ENCODE measurements at regions not wholly inside any gene's neighbourhood (a gene's known extent, or its start where the extent isn't known, plus 50 kb on each side); places are given as distances from the start of the nearest gene placed in this dataset.

DNA sequence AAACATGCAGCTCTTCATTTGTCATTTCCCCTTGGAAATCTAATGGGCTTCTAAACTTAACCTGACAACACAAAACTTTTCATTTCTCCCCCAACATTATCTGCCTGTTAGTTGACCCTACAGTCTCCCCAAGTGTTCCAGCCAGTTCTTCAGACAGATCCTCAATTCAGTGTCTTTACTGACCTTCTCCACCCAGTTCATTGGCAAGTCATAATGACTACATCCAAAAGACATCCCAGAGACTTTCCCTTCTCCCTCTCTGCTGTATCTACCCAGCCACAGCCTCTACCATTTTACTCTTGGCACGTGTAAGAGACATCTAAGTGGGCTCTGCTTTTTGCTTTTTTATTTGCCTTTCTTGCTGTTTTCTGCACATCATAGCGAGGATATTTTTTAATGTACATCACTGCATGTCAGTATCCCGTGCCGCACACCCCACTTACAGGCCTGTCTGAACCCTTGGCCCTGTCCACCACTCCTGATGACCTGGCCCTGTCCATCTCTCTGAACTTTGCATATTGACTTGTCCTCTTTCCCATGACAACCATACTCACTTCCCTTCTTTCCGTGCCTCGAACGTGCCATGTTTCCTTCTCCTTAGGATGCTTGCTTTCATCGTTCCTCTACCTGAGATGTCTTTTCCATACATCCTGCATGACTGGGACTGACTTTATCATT, 391.9 kb downstream of the IRS2 start:
- DNase-seq (ENCODE audit: low spot score), result no peak
- H3K27ac ChIP-seq, result no peak overlapping the region
- no peak overlapping the region for H3K4me3 ChIP-seq
- TF ChIP-seq, protein P1, sequence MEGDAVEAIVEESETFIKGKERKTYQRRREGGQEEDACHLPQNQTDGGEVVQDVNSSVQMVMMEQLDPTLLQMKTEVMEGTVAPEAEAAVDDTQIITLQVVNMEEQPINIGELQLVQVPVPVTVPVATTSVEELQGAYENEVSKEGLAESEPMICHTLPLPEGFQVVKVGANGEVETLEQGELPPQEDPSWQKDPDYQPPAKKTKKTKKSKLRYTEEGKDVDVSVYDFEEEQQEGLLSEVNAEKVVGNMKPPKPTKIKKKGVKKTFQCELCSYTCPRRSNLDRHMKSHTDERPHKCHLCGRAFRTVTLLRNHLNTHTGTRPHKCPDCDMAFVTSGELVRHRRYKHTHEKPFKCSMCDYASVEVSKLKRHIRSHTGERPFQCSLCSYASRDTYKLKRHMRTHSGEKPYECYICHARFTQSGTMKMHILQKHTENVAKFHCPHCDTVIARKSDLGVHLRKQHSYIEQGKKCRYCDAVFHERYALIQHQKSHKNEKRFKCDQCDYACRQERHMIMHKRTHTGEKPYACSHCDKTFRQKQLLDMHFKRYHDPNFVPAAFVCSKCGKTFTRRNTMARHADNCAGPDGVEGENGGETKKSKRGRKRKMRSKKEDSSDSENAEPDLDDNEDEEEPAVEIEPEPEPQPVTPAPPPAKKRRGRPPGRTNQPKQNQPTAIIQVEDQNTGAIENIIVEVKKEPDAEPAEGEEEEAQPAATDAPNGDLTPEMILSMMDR (IDR thresholded peaks at IDR 0.05), result no peak

GRCh38 chr13:109393045-109393444, 393.3 kb downstream of the IRS2 start:
- Histone ChIP-seq H3K27ac (no peak overlapping the region), H3K4me3 (no peak overlapping the region)
- no peak for DNase-seq (ENCODE audit: low spot score)
- TF ChIP-seq, protein P1 (IDR thresholded peaks at IDR 0.05), result no peak

DNA sequence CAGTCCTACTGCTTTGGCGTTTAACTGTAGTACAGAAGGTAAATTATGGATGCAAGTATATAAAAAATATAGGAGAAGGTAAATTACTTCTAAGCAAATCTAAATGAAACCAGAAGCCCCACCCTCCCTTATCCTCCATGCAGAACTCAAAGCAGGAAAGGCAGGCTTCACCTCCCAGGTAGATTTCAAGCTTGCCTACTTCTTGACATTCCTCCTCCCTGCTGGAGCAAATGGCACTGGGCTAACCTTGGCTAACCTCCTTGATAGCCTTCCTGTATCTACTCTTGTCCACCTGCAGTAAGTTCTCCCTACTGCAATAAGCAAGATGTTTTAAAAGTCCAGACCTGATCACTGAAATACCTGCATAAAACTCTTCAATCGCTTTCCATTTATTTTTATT, 396.0 kb downstream of the IRS2 start:
- Histone ChIP-seq H3K27ac (no peak overlapping the region), H3K4me3 (no peak overlapping the region)
- TF ChIP-seq, protein P1 (IDR thresholded peaks at IDR 0.05), result no peak
- no peak for DNase-seq (ENCODE audit: low spot score)

DNA sequence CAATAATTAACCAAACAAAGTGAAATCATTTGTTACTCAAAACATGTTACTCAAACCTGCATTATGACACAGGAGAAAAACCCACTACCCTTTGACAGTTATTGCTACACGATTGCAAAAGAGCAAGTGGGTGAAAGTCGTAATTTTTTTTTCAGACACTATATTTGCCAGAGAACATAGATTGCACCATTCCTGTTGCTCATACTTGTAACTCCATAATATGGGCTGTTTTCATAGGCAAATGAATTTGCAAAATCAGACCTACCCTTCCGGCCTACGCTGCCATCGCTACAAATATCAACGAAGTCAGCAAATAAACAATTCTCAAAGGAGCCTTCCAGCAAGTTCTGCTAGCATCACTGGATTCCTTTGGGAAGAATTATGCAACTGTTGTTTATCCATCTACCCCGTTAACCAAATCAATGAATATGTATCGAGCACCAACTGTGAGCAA, 396.5 kb downstream of the IRS2 start:
- Histone ChIP-seq H3K27ac (no peak overlapping the region), H3K4me3 (no peak overlapping the region)
- DNase-seq (ENCODE audit: low spot score), result no peak
- TF ChIP-seq, protein P1 (IDR thresholded peaks at IDR 0.05), result no peak

- DNase-seq (ENCODE audit: low spot score), result no peak
- no peak overlapping the region for H3K27ac ChIP-seq
- TF ChIP-seq, protein P1 (IDR thresholded peaks at IDR 0.05), result no peak
- no peak overlapping the region for H3K4me3 ChIP-seq
Observed at GRCh38 chr13:109389456-109389855, 396.9 kb downstream of the IRS2 start.

- TF ChIP-seq, protein P1 (IDR thresholded peaks at IDR 0.05), result no peak
- H3K27ac ChIP-seq, result no peak overlapping the region
- no peak overlapping the region for H3K4me3 ChIP-seq
- no peak for DNase-seq (ENCODE audit: low spot score)
Observed at GRCh38 chr13:109387471-109387870, 398.9 kb downstream of the IRS2 start.

- H3K27ac ChIP-seq, result no peak overlapping the region
- no peak for DNase-seq (ENCODE audit: low spot score)
Observed at GRCh38 chr13:109385242-109385560, 401.2 kb downstream of the IRS2 start.

More at GRCh38 chr13:109385242-109385560, 401.2 kb downstream of the IRS2 start:
- TF ChIP-seq, protein P1 (IDR thresholded peaks at IDR 0.05), result no peak
- no peak overlapping the region for H3K4me3 ChIP-seq
